Renal pelvis (tissue), 1 donor: ENCODE measurements at regions not wholly inside any gene's neighbourhood (a gene's known extent, or its start where the extent isn't known, plus 50 kb on each side); places are given as distances from the start of the nearest gene placed in this dataset.

Source experiments
- DNase-seq: peaks from one replicate; pipeline ENCODE4 v3.0.0-alpha.2; 2013

- no peak for DNase-seq
These were observed 1108.9 kb downstream of the BCL11B start for GRCh38 chr14:98162856-98163805.

GRCh38 chr14:98163873-98164272 is 1108.1 kb downstream of the BCL11B start:
- no peak for DNase-seq

- DNase-seq, result no peak
These were observed 1106.0 kb downstream of the BCL11B start for GRCh38 chr14:98165976-98166375.

- DNase-seq, result no peak
These were observed 1104.7 kb downstream of the BCL11B start for GRCh38 chr14:98167275-98167674.

GRCh38 chr14:98167705-98168104 is 1104.3 kb downstream of the BCL11B start:
- no peak for DNase-seq

GRCh38 chr14:98168211-98168985 is 1103.6 kb downstream of the BCL11B start:
- DNase-seq, result no peak

GRCh38 chr14:98169170-98169587 is 1102.8 kb downstream of the BCL11B start:
- DNase-seq, result no peak

GRCh38 chr14:98170575-98170974 is 1101.4 kb downstream of the BCL11B start:
- DNase-seq, result peak; percentile 38

- DNase-seq, result no peak
These were observed 1100.3 kb downstream of the BCL11B start for GRCh38 chr14:98171654-98172053.

- no peak for DNase-seq
These were observed 1099.7 kb downstream of the BCL11B start for GRCh38 chr14:98172243-98172778.

- no peak for DNase-seq
These were observed 1098.7 kb downstream of the BCL11B start for GRCh38 chr14:98173305-98173704.

- DNase-seq, result no peak
These were observed 1098.0 kb downstream of the BCL11B start for GRCh38 chr14:98174041-98174440.

GRCh38 chr14:98175436-98175835 is 1096.6 kb downstream of the BCL11B start:
- no peak for DNase-seq

GRCh38 chr14:98175881-98176280 is 1096.1 kb downstream of the BCL11B start:
- DNase-seq, result no peak

- no peak for DNase-seq
These were observed 1095.1 kb downstream of the BCL11B start for GRCh38 chr14:98176892-98177291.

GRCh38 chr14:98177551-98177950 is 1094.4 kb downstream of the BCL11B start:
- no peak for DNase-seq

GRCh38 chr14:98181241-98181640 is 1090.8 kb downstream of the BCL11B start:
- DNase-seq, result no peak

- DNase-seq, result no peak
These were observed 1090.2 kb downstream of the BCL11B start for GRCh38 chr14:98181768-98182167.

GRCh38 chr14:98182393-98183055 is 1089.5 kb downstream of the BCL11B start:
- no peak for DNase-seq

- no peak for DNase-seq
These were observed 1088.4 kb downstream of the BCL11B start for GRCh38 chr14:98183556-98183955.

- DNase-seq, result no peak
These were observed 1087.5 kb downstream of the BCL11B start for GRCh38 chr14:98184457-98184856.

- no peak for DNase-seq
These were observed 1087.0 kb downstream of the BCL11B start for GRCh38 chr14:98185036-98185435.
